Sciatic nerve (tissue), 2 donors: ENCODE measurements at regions not wholly inside any gene's neighbourhood (a gene's known extent, or its start where the extent isn't known, plus 50 kb on each side); places are given as distances from the start of the nearest gene placed in this dataset.

ENCODE experiments used
- ATAC-seq: fragments of 200-7000 bp; cut with Tn5 transposase; one replicate; pipeline ENCODE4 v1.9.1; 2020; ENCODE audit warnings: mild to moderate bottlenecking, moderate library complexity
- DNase-seq: peaks from one replicate; pipeline ENCODE4 v3.0.0-alpha.2; 2020; ENCODE audit warnings: low spot score
- intact Hi-C: fragments of 100-400 bp; cut with DNase I; formaldehyde crosslinking; loops from one replicate; pipeline ENCODE4 v1.14.2; 2022
- donor health status: DM: no; HTN: no; CAD: no.
- donor health status: DM: no; HTN: no; CAD: no.

GRCh38 chr12:90166012-90166411 is 457.4 kb upstream of the ATP2B1 start:
- intact Hi-C loops: no loop called here
- ATAC-seq: no peak
- no peak for DNase-seq

GRCh38 chr12:90163975-90164374 is 455.3 kb upstream of the ATP2B1 start:
- intact Hi-C loops: no loop called here
- no peak for ATAC-seq
- no peak for DNase-seq

- intact Hi-C loops: no loop called here
- no peak for DNase-seq
- ATAC-seq: no peak
Measured at GRCh38 chr12:90153827-90154226, 445.2 kb upstream of the ATP2B1 start.

- intact Hi-C loops: no loop called here
- no peak for ATAC-seq
- no peak for DNase-seq
Measured at GRCh38 chr12:90152897-90153624, 444.4 kb upstream of the ATP2B1 start.

- DNase-seq (no peak), ATAC-seq (no peak)
- intact Hi-C loops: no loop called here
Measured at GRCh38 chr12:90151491-90152015, 442.9 kb upstream of the ATP2B1 start.

GRCh38 chr12:90149453-90149852 is 440.8 kb upstream of the ATP2B1 start:
- intact Hi-C loops: no loop called here
- no peak for DNase-seq
- no peak for ATAC-seq

GRCh38 chr12:90129366-90130030 is 420.9 kb upstream of the ATP2B1 start:
- intact Hi-C loops: no loop called here
- ATAC-seq: no peak

GRCh38 chr12:90128526-90128925 is 419.9 kb upstream of the ATP2B1 start:
- no peak for DNase-seq
- intact Hi-C loops: no loop called here
- ATAC-seq: no peak

More at GRCh38 chr12:90129366-90130030, 420.9 kb upstream of the ATP2B1 start:
- DNase-seq: no peak

GRCh38 chr12:90126125-90126524 is 417.5 kb upstream of the ATP2B1 start:
- DNase-seq (no peak), ATAC-seq (no peak)
- intact Hi-C loops: no loop called here

- intact Hi-C loops: no loop called here
- no peak for ATAC-seq
Measured at GRCh38 chr12:90124914-90125313, 416.3 kb upstream of the ATP2B1 start.

GRCh38 chr12:90124289-90124688 is 415.7 kb upstream of the ATP2B1 start:
- intact Hi-C loops: no loop called here
- DNase-seq (no peak), ATAC-seq (no peak)

More at GRCh38 chr12:90124914-90125313, 416.3 kb upstream of the ATP2B1 start:
- DNase-seq: no peak

- no peak for DNase-seq
- ATAC-seq: no peak
- intact Hi-C loops: no loop called here
Measured at GRCh38 chr12:90122681-90123080, 414.0 kb upstream of the ATP2B1 start.

GRCh38 chr12:90120627-90121026 is 412.0 kb upstream of the ATP2B1 start:
- ATAC-seq (no peak), DNase-seq (no peak)
- intact Hi-C loops: no loop called here

- DNase-seq (no peak), ATAC-seq (no peak)
- intact Hi-C loops: no loop called here
Measured at GRCh38 chr12:90112666-90113065, 404.0 kb upstream of the ATP2B1 start.

- intact Hi-C loops: no loop called here
- DNase-seq (no peak), ATAC-seq (peak; percentile 44)
Measured at GRCh38 chr12:90111791-90112580, 403.3 kb upstream of the ATP2B1 start.

- intact Hi-C loops: no loop called here
- ATAC-seq: no peak
- no peak for DNase-seq
Measured at GRCh38 chr12:90106568-90106967, 397.9 kb upstream of the ATP2B1 start.

GRCh38 chr12:90102957-90103652 is 394.5 kb upstream of the ATP2B1 start:
- DNase-seq (no peak), ATAC-seq (no peak)
- intact Hi-C loops: no loop called here

GRCh38 chr12:90100579-90100978 is 391.9 kb upstream of the ATP2B1 start:
- no peak for ATAC-seq
- intact Hi-C loops: no loop called here

GRCh38 chr12:90099288-90099687 is 390.6 kb upstream of the ATP2B1 start:
- ATAC-seq (no peak), DNase-seq (no peak)
- intact Hi-C loops: no loop called here

More at GRCh38 chr12:90100579-90100978, 391.9 kb upstream of the ATP2B1 start:
- no peak for DNase-seq
